GM10248 (cell line): ENCODE measurements at regions not wholly inside any gene's neighbourhood (a gene's known extent, or its start where the extent isn't known, plus 50 kb on each side); places are given as distances from the start of the nearest gene placed in this dataset.

Source experiments
- CTCF ChIA-PET: fragments of 300-600 bp; sonication (Branson Sonifier 250); formaldehyde crosslinking; extraction: SDS; loops from one replicate; lab custom pipeline; 2021; ENCODE audit warnings: antibody characterized with exemption; lab: Yijun Ruan, JAX
- POLR2A ChIA-PET: fragments of 350-650 bp; sonication (Branson Sonifier 250); formaldehyde crosslinking; extraction: SDS; loops from one replicate; lab custom pipeline; 2020; ENCODE audit warnings: antibody characterized with exemption; lab: Yijun Ruan, JAX
- DNase-seq: peaks from one replicate; pipeline ENCODE4 v3.0.0; 2012; ENCODE audit errors: extremely low spot score
- TF ChIP-seq, protein P1 (sequence below): IDR thresholded peaks from 2 replicates; pipeline ENCODE4 v1.5.1; 2012; ENCODE audit warnings: mild to moderate bottlenecking, low read depth; ENCODE audit errors: extremely low read depth, missing control alignments, control extremely low read depth

- TF ChIP-seq, protein P1, sequence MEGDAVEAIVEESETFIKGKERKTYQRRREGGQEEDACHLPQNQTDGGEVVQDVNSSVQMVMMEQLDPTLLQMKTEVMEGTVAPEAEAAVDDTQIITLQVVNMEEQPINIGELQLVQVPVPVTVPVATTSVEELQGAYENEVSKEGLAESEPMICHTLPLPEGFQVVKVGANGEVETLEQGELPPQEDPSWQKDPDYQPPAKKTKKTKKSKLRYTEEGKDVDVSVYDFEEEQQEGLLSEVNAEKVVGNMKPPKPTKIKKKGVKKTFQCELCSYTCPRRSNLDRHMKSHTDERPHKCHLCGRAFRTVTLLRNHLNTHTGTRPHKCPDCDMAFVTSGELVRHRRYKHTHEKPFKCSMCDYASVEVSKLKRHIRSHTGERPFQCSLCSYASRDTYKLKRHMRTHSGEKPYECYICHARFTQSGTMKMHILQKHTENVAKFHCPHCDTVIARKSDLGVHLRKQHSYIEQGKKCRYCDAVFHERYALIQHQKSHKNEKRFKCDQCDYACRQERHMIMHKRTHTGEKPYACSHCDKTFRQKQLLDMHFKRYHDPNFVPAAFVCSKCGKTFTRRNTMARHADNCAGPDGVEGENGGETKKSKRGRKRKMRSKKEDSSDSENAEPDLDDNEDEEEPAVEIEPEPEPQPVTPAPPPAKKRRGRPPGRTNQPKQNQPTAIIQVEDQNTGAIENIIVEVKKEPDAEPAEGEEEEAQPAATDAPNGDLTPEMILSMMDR: no peak
- no peak for DNase-seq
- ChIA-PET POLR2A (no interaction called here), CTCF (interaction anchor here (1.1 to 1.9 kb wide), 3 partner anchors 10 to 44 kb away, joined by 3 to 6 read pairs (median 4); no protein-coding TSS in a partner anchor)
Observed at GRCh38 chr11:112511271-112511670, 250.6 kb upstream of the PLET1 start.

DNA sequence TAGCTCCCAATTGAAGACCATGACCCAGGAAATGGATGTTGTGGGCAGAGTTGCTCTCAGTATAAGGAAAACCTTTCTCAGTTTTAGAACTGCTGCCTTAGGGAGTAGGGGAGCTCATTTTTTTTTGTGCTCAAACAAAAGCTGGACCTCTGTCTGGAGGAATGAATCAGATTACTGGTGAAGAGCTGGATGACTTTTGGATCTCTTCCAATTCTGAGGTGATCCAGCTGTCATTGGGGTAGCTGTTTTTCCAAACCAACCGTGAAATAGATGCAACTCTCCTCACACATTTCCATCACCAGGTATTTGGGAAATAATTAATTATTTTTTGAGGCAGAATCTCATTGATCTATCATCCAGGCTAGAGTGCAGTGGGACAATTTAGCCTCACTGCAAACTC is 251.3 kb upstream of the PLET1 start:
- DNase-seq: no peak
- POLR2A ChIA-PET: no interaction called here
- CTCF ChIA-PET: interaction anchor here (1.1 to 1.9 kb wide), 3 partner anchors 10 to 44 kb away, joined by 3 to 6 read pairs (median 4); no protein-coding TSS in a partner anchor
- TF ChIP-seq, protein P1: no peak

- DNase-seq: no peak
- CTCF ChIA-PET: no interaction called here
- POLR2A ChIA-PET: no interaction called here
- TF ChIP-seq, protein P1: no peak
Observed at GRCh38 chr11:112513417-112513816, 252.8 kb upstream of the PLET1 start.

- TF ChIP-seq, protein P1: no peak
- CTCF ChIA-PET: no interaction called here
- POLR2A ChIA-PET: no interaction called here
- no peak for DNase-seq
Observed at GRCh38 chr11:112514011-112514740, 253.5 kb upstream of the PLET1 start.

DNA sequence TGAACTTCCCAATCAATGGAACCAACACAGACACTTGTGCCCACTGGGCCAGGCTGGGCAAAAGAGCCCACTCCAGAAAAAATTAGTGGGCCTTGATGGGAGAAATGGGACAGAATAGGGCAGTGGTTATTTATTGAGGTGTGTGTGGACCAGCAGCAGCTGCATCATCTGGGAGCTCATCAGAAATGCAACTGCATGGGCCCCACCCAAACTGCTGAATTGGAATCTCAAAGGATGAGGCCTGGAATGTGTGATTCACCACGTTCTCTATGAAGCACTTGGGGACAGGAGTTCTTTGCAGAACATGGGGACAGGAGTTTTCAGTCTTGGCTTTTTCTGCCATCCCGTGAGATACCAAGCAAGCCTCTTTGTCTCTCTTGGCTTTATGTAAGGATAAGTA is 255.6 kb upstream of the PLET1 start:
- CTCF ChIA-PET: interaction anchor here (1.6 kb wide), 1 partner anchor 9 kb away, joined by 5 read pairs; no protein-coding TSS in a partner anchor
- TF ChIP-seq, protein P1: no peak
- DNase-seq: no peak
- POLR2A ChIA-PET: no interaction called here

GRCh38 chr11:112516755-112517154 is 256.1 kb upstream of the PLET1 start:
- ChIA-PET POLR2A (no interaction called here), CTCF (interaction anchor here (1.6 kb wide), 1 partner anchor 9 kb away, joined by 5 read pairs; no protein-coding TSS in a partner anchor)
- TF ChIP-seq, protein P1: no peak
- DNase-seq: no peak
